ENCODE measurements at regions not wholly inside any gene's neighbourhood (a gene's known extent, or its start where the extent isn't known, plus 50 kb on each side); places are given as distances from the start of the nearest gene placed in this dataset.

DNA sequence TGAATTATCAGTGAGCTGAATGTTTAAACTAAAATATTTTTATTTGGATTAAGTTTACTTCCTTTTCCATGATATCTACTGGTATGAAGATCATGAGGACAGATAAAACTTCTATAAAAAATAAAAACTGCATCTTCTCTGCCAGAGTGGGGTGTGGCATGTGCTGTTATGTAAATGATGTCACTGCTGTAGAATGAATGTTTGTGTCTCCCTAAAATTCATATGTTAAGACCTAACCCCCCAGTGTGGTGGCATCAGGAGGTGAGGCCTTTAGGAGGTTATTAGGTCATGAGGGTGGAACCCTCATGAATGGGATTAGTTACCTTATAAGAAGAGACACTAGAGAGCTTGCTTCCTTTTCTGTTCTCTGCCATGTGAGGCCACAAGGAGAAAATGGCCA, 178.7 kb upstream of the DPH6 start:
- no peak for FAIRE-seq
- no peaks in the 10 kb centered on the region for H3K36me3 ChIP-seq (ENCODE audit: control insufficient read depth, insufficient read depth, low read length)
- no peaks in the 10 kb centered on the region for H3K27me3 ChIP-seq (ENCODE audit: control insufficient read depth, insufficient read depth, low read length)
- no peak for DNase-seq (ENCODE audit: low read depth)
- no peak overlapping the region for H3K4me3 ChIP-seq (ENCODE audit: low read depth, low read length)
- TF ChIP-seq, protein P1, sequence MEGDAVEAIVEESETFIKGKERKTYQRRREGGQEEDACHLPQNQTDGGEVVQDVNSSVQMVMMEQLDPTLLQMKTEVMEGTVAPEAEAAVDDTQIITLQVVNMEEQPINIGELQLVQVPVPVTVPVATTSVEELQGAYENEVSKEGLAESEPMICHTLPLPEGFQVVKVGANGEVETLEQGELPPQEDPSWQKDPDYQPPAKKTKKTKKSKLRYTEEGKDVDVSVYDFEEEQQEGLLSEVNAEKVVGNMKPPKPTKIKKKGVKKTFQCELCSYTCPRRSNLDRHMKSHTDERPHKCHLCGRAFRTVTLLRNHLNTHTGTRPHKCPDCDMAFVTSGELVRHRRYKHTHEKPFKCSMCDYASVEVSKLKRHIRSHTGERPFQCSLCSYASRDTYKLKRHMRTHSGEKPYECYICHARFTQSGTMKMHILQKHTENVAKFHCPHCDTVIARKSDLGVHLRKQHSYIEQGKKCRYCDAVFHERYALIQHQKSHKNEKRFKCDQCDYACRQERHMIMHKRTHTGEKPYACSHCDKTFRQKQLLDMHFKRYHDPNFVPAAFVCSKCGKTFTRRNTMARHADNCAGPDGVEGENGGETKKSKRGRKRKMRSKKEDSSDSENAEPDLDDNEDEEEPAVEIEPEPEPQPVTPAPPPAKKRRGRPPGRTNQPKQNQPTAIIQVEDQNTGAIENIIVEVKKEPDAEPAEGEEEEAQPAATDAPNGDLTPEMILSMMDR (IDR thresholded peaks at IDR 0.05; ENCODE audit: insufficient read depth, low read length, severe bottlenecking) = no peak

DNA sequence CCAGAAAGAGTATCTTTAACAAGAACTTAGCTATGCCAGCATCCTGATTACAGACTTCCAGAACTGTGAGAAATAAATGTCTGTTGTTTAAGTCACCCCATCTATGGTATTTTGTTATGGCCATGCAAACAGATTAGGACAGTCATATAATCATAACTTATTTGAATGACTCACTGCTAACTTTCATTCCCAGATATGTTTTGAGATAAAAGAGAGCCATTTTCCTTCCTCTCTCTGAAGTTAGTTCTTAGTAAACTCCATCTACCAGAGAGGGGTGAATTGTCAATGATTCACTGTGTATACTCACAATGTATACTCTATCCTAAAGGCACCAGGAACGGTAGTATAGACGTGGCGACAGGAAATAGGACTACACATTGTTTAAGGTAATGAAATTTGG, 179.4 kb upstream of the DPH6 start:
- no peaks in the 10 kb centered on the region for H3K27me3 ChIP-seq (ENCODE audit: control insufficient read depth, insufficient read depth, low read length)
- peak; percentile 80 for DNase-seq (ENCODE audit: low read depth)
- no peak overlapping the region for H3K4me3 ChIP-seq (ENCODE audit: low read depth, low read length)
- no peaks in the 10 kb centered on the region for H3K36me3 ChIP-seq (ENCODE audit: control insufficient read depth, insufficient read depth, low read length)
- no peak for FAIRE-seq
- TF ChIP-seq, protein P1 (IDR thresholded peaks at IDR 0.05; ENCODE audit: insufficient read depth, low read length, severe bottlenecking) = no peak

DNA sequence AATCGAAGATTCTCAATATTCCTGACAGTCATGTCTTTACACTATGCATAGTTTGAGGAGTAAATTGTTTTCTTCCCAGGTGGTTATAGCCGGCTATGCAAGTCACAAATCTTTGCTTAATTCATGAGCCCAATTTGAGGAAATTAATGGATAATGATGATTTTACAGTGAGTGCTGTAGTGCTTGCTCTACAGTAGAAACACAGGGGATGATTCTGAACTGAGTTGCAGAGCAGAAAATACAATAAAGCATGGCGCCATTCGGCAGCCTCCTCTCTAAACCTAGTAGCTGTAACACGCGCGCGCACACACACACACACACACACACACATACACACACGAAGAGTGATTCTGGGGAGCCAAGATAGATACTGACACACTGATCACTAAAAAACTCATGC, 181.7 kb upstream of the DPH6 start:
- FAIRE-seq = no peak
- TF ChIP-seq, protein P1 (IDR thresholded peaks at IDR 0.05; ENCODE audit: insufficient read depth, low read length, severe bottlenecking) = no peak

DNA sequence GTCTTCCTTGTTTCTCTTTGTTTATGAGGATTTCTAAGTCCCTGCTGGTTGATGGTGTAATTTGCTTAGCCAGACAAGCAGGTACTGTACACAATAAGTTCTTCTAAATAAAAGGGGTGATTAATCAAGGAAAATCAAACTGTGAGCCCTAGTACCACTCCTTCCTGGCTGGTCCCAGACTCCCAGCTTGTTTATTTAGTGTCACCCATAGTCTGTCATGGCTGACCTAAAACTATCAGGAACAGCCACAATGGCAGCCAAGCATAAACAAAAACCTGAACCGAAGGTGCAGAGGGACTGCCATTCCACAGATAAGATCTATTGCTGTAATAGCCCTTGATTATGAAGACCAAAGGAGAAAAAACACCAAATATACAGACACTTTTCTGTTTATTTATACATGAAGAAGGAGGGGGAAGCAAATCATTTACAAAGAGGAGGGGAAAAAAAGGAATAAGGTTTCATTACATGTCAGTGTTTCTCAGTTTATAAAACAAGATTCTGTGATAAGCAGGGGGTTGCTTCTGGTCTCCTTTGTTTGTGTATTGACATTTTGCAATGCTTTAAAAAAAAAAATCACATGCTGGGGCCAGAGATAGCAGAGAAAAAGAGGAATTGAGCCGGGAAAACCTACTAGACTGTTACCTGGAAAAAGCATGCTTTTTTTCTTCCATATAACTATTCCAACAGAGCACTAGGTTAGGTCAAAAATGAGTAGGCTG, 182.4 kb upstream of the DPH6 start:
- TF ChIP-seq, protein P1 (IDR thresholded peaks at IDR 0.05; ENCODE audit: insufficient read depth, low read length, severe bottlenecking) = no peak
- no peaks in the 10 kb centered on the region for H3K36me3 ChIP-seq (ENCODE audit: control insufficient read depth, insufficient read depth, low read length)
- FAIRE-seq = no peak

More for the DNA sequence above, 181.7 kb upstream of the DPH6 start:
- no peak for DNase-seq (ENCODE audit: low read depth)
- H3K36me3 ChIP-seq (ENCODE audit: control insufficient read depth, insufficient read depth, low read length) = no peaks in the 10 kb centered on the region
- H3K27me3 ChIP-seq (ENCODE audit: control insufficient read depth, insufficient read depth, low read length) = no peaks in the 10 kb centered on the region
- no peak overlapping the region for H3K4me3 ChIP-seq (ENCODE audit: low read depth, low read length)

DNA sequence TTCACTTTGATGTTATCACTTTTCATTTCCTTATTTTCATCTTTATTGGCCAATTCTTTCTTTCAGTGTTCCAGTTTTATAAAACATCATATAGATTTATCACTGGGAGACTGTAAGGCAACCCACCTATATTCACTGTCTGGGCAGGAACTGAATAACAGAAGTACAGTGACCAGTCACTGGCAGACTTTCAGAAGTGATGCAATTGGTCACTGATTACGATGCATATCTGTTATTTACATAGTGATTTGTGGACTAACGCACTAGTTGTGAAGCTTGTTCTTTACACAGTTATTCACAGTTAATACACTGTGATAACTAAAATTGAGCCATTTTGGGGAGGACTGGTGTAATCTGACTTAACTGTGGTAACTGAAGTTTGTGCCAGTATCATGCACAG, 190.2 kb upstream of the DPH6 start:
- no peaks in the 10 kb centered on the region for H3K27me3 ChIP-seq (ENCODE audit: control insufficient read depth, insufficient read depth, low read length)
- FAIRE-seq = no peak
- peak; percentile 80 for DNase-seq (ENCODE audit: low read depth)
- TF ChIP-seq, protein P1 (IDR thresholded peaks at IDR 0.05; ENCODE audit: insufficient read depth, low read length, severe bottlenecking) = no peak
- no peaks in the 10 kb centered on the region for H3K36me3 ChIP-seq (ENCODE audit: control insufficient read depth, insufficient read depth, low read length)
- no peak overlapping the region for H3K4me3 ChIP-seq (ENCODE audit: low read depth, low read length)

More for the DNA sequence above, 182.4 kb upstream of the DPH6 start:
- peak; percentile 26 for DNase-seq (ENCODE audit: low read depth)
- H3K27me3 ChIP-seq (ENCODE audit: control insufficient read depth, insufficient read depth, low read length) = no peaks in the 10 kb centered on the region
- H3K4me3 ChIP-seq (ENCODE audit: low read depth, low read length) = no peak overlapping the region

DNA sequence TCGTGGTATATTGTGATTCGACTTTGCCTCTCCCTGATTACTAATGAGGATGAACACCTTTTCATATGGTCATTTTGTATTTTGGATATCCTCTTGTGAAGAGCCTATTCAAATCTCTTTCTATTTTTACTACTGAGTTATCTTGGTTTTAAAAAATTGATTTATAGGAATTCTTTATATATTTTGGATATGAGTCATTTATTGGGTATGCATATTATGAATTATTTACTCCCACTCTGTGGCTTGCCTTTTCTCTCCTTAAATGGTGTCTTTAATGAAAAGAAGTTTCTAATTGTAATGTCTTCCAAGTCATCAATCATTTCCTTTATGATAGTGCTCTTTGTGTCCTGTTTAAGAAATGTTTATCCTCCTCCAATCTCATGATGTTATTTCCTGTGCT, 191.5 kb upstream of the DPH6 start:
- TF ChIP-seq, protein P1 (IDR thresholded peaks at IDR 0.05; ENCODE audit: insufficient read depth, low read length, severe bottlenecking) = no peak
- no peak for DNase-seq (ENCODE audit: low read depth)
- Histone ChIP-seq H3K4me3 (ENCODE audit: low read depth, low read length) (no peak overlapping the region), H3K27me3 (ENCODE audit: control insufficient read depth, insufficient read depth, low read length) (no peaks in the 10 kb centered on the region), H3K36me3 (ENCODE audit: control insufficient read depth, insufficient read depth, low read length) (no peaks in the 10 kb centered on the region)
- FAIRE-seq = no peak
